ENCODE measurements at regions not wholly inside any gene's neighbourhood (a gene's known extent, or its start where the extent isn't known, plus 50 kb on each side); places are given as distances from the start of the nearest gene placed in this dataset.

GRCh38 chr3:72441284-72441994, 406.8 kb downstream of the SHQ1 start:
- POLR2A ChIA-PET: interaction anchor here (0.6 kb wide), 1 partner anchor 67 kb away, joined by 7 read pairs; no protein-coding TSS in a partner anchor
- H3K36me3 Mint-ChIP-seq (ENCODE audit: low read depth): peaks cover 70% of the 10 kb centered on the region
- no peak overlapping the region for H3K4me3 Mint-ChIP-seq
- H3K27me3 Mint-ChIP-seq: no peaks in the 10 kb centered on the region
- H3K27ac Mint-ChIP-seq: no peak overlapping the region
- CTCF ChIA-PET: interaction anchor here (0.8 to 1.4 kb wide), 3 partner anchors 11 to 14 kb away, joined by 3 to 6 read pairs (median 3); no protein-coding TSS in a partner anchor
- no peaks in the 10 kb centered on the region for H3K9me3 Mint-ChIP-seq
- DNase-seq: no peak
- H3K4me1 Mint-ChIP-seq: peaks cover 88% of the 10 kb centered on the region

GRCh38 chr3:72440491-72440890, 407.8 kb downstream of the SHQ1 start:
- CTCF ChIA-PET: interaction anchor here (0.7 to 1.4 kb wide), 5 partner anchors 10 to 382 kb away, joined by 3 to 6 read pairs (median 3); no protein-coding TSS in a partner anchor
- no peak overlapping the region for H3K4me3 Mint-ChIP-seq

GRCh38 chr3:72439321-72440183, 408.7 kb downstream of the SHQ1 start:
- Mint-ChIP-seq H3K9me3 (no peaks in the 10 kb centered on the region), H3K27ac (no peak overlapping the region), H3K36me3 (ENCODE audit: low read depth) (peaks cover 61% of the 10 kb centered on the region), H3K4me1 (peaks cover 79% of the 10 kb centered on the region), H3K27me3 (no peaks in the 10 kb centered on the region), H3K4me3 (no peak overlapping the region)
- ChIA-PET POLR2A (interaction anchor here (0.7 kb wide), 1 partner anchor 98 kb away, joined by 3 read pairs; no protein-coding TSS in a partner anchor), CTCF (interaction anchor here (1.4 kb wide), 1 partner anchor 12 kb away, joined by 3 read pairs; no protein-coding TSS in a partner anchor)
- no peak for DNase-seq

More at GRCh38 chr3:72440491-72440890, 407.8 kb downstream of the SHQ1 start:
- Mint-ChIP-seq H3K27ac (no peak overlapping the region), H3K9me3 (no peaks in the 10 kb centered on the region), H3K4me1 (peaks cover 81% of the 10 kb centered on the region), H3K27me3 (no peaks in the 10 kb centered on the region), H3K36me3 (ENCODE audit: low read depth) (peaks cover 61% of the 10 kb centered on the region)
- DNase-seq: no peak
- POLR2A ChIA-PET: interaction anchor here (0.6 to 0.7 kb wide), 2 partner anchors 99 to 439 kb away, joined by 3 read pairs; no protein-coding TSS in a partner anchor

GRCh38 chr3:72437661-72438406, 410.4 kb downstream of the SHQ1 start:
- Mint-ChIP-seq H3K27me3 (no peaks in the 10 kb centered on the region), H3K27ac (no peak overlapping the region), H3K9me3 (no peaks in the 10 kb centered on the region), H3K4me1 (peaks cover 65% of the 10 kb centered on the region), H3K36me3 (ENCODE audit: low read depth) (peaks cover 49% of the 10 kb centered on the region), H3K4me3 (no peak overlapping the region)
- ChIA-PET POLR2A (interaction anchor here (0.6 to 1.1 kb wide), 2 partner anchors 12 to 190 kb away, joined by 3 to 4 read pairs; no protein-coding TSS in a partner anchor), CTCF (no interaction called here)
- DNase-seq: no peak

GRCh38 chr3:72436863-72437592, 411.2 kb downstream of the SHQ1 start:
- DNase-seq: no peak
- no peak overlapping the region for H3K27ac Mint-ChIP-seq
- no peak overlapping the region for H3K4me3 Mint-ChIP-seq
- ChIA-PET CTCF (no interaction called here), POLR2A (interaction anchor here (1.1 kb wide), 1 partner anchor 11 kb away, joined by 4 read pairs; no protein-coding TSS in a partner anchor)
- H3K4me1 Mint-ChIP-seq: peaks cover 62% of the 10 kb centered on the region
- no peaks in the 10 kb centered on the region for H3K9me3 Mint-ChIP-seq
- H3K36me3 Mint-ChIP-seq (ENCODE audit: low read depth): peaks cover 52% of the 10 kb centered on the region
- no peaks in the 10 kb centered on the region for H3K27me3 Mint-ChIP-seq

GRCh38 chr3:72434296-72434695, 413.9 kb downstream of the SHQ1 start:
- ChIA-PET POLR2A (no interaction called here), CTCF (no interaction called here)
- Mint-ChIP-seq H3K9me3 (no peaks in the 10 kb centered on the region), H3K4me3 (no peak overlapping the region), H3K27ac (no peak overlapping the region), H3K27me3 (no peaks in the 10 kb centered on the region), H3K4me1 (peaks cover 48% of the 10 kb centered on the region), H3K36me3 (ENCODE audit: low read depth) (peaks cover 36% of the 10 kb centered on the region)
- no peak for DNase-seq

GRCh38 chr3:72432246-72432645, 416.0 kb downstream of the SHQ1 start:
- peaks cover 47% of the 10 kb centered on the region for H3K4me1 Mint-ChIP-seq
- peaks cover 21% of the 10 kb centered on the region for H3K36me3 Mint-ChIP-seq (ENCODE audit: low read depth)
- no peak for DNase-seq
- ChIA-PET CTCF (interaction anchor here (0.6 kb wide), 1 partner anchor 330 kb away, joined by 3 read pairs; no protein-coding TSS in a partner anchor), POLR2A (no interaction called here)
- H3K9me3 Mint-ChIP-seq: no peaks in the 10 kb centered on the region
- no peak overlapping the region for H3K4me3 Mint-ChIP-seq
- no peaks in the 10 kb centered on the region for H3K27me3 Mint-ChIP-seq
- H3K27ac Mint-ChIP-seq: no peak overlapping the region

GRCh38 chr3:72429589-72430353, 418.5 kb downstream of the SHQ1 start:
- H3K27ac Mint-ChIP-seq: no peak overlapping the region
- CTCF ChIA-PET: interaction anchor here (1.0 to 1.1 kb wide), 3 partner anchors 11 to 204 kb away, joined by 3 to 6 read pairs (median 3); no protein-coding TSS in a partner anchor
- no peak overlapping the region for H3K4me3 Mint-ChIP-seq
- peaks cover 3% of the 10 kb centered on the region for H3K9me3 Mint-ChIP-seq
- H3K27me3 Mint-ChIP-seq: no peaks in the 10 kb centered on the region
- peaks cover 22% of the 10 kb centered on the region for H3K36me3 Mint-ChIP-seq (ENCODE audit: low read depth)
- peaks cover 61% of the 10 kb centered on the region for H3K4me1 Mint-ChIP-seq
- POLR2A ChIA-PET: no interaction called here
- no peak for DNase-seq

GRCh38 chr3:72428803-72429202, 419.4 kb downstream of the SHQ1 start:
- DNase-seq: no peak
- peaks cover 57% of the 10 kb centered on the region for H3K4me1 Mint-ChIP-seq
- H3K9me3 Mint-ChIP-seq: peaks cover 3% of the 10 kb centered on the region
- CTCF ChIA-PET: interaction anchor here (0.8 to 1.1 kb wide), 2 partner anchors 12 to 205 kb away, joined by 3 read pairs; no protein-coding TSS in a partner anchor
- H3K4me3 Mint-ChIP-seq: no peak overlapping the region
- no peak overlapping the region for H3K27ac Mint-ChIP-seq
- peaks cover 18% of the 10 kb centered on the region for H3K36me3 Mint-ChIP-seq (ENCODE audit: low read depth)
- H3K27me3 Mint-ChIP-seq: no peaks in the 10 kb centered on the region
- POLR2A ChIA-PET: no interaction called here

GRCh38 chr3:72427624-72428023, 420.6 kb downstream of the SHQ1 start:
- H3K9me3 Mint-ChIP-seq: peaks cover 4% of the 10 kb centered on the region
- no peaks in the 10 kb centered on the region for H3K27me3 Mint-ChIP-seq
- POLR2A ChIA-PET: interaction anchor here (0.6 kb wide), 1 partner anchor 672 kb away, joined by 5 read pairs; no protein-coding TSS in a partner anchor
- CTCF ChIA-PET: interaction anchor here (0.8 to 1.6 kb wide), 4 partner anchors 12 to 161 kb away, joined by 3 read pairs; no protein-coding TSS in a partner anchor
- peak overlapping the region; percentile 40 for H3K4me3 Mint-ChIP-seq
- peaks cover 56% of the 10 kb centered on the region for H3K4me1 Mint-ChIP-seq
- H3K27ac Mint-ChIP-seq: no peak overlapping the region
- H3K36me3 Mint-ChIP-seq (ENCODE audit: low read depth): peaks cover 23% of the 10 kb centered on the region
- DNase-seq: no peak
